ENCODE measurements at regions not wholly inside any gene's neighbourhood (a gene's known extent, or its start where the extent isn't known, plus 50 kb on each side); places are given as distances from the start of the nearest gene placed in this dataset.

- TF ChIP-seq CTCF (IDR thresholded peaks at IDR 0.05) (no peak), POLR2A (IDR thresholded peaks at IDR 0.05) (no peak)
Observed at GRCh38 chr5:144003636-144004035, 166.8 kb downstream of the YIPF5 start.
